ENCODE measurements at regions not wholly inside any gene's neighbourhood (a gene's known extent, or its start where the extent isn't known, plus 50 kb on each side); places are given as distances from the start of the nearest gene placed in this dataset.

DNA sequence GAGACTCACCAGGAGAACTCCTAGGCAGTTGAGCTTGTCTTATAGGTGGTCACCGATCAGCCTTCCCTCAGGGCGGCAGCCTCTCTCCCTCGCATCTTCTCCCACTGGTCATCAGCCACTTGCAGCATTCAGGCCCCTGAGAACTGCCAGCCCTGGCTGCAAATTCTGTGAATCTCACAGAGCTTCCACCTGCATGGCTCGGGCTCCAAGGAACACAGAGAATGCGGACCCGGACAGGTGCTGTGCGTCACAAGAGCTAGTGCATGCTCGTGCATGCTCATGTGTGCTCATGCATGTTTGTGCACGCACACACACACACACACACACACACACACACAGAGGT is 176.9 kb downstream of the ARHGAP12 start:
- TF ChIP-seq, protein P1, sequence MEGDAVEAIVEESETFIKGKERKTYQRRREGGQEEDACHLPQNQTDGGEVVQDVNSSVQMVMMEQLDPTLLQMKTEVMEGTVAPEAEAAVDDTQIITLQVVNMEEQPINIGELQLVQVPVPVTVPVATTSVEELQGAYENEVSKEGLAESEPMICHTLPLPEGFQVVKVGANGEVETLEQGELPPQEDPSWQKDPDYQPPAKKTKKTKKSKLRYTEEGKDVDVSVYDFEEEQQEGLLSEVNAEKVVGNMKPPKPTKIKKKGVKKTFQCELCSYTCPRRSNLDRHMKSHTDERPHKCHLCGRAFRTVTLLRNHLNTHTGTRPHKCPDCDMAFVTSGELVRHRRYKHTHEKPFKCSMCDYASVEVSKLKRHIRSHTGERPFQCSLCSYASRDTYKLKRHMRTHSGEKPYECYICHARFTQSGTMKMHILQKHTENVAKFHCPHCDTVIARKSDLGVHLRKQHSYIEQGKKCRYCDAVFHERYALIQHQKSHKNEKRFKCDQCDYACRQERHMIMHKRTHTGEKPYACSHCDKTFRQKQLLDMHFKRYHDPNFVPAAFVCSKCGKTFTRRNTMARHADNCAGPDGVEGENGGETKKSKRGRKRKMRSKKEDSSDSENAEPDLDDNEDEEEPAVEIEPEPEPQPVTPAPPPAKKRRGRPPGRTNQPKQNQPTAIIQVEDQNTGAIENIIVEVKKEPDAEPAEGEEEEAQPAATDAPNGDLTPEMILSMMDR (IDR thresholded peaks at IDR 0.05; ENCODE audit: low read depth, low read length, poor library complexity, severe bottlenecking): no peak
- no peak for TF ChIP-seq EZH2phosphoT487 (IDR thresholded peaks at IDR 0.05; ENCODE audit: borderline replicate concordance, low read length)
